Cardiac fibroblast (primary cell): ENCODE measurements at regions not wholly inside any gene's neighbourhood (a gene's known extent, or its start where the extent isn't known, plus 50 kb on each side); places are given as distances from the start of the nearest gene placed in this dataset.
A peak's percentile ranks its signal among the peaks of the same experiment; 100 is the strongest.

ENCODE experiments used
- DNase-seq, 2 donors: peaks; one replicate each; pipeline versions ENCODE4 v3.0.0 to v3.0.0-alpha.2; 2010; ENCODE audit warnings: low read depth in 2 of 2
- H3K4me3 ChIP-seq, 2 donors: replicated peaks in 1 of 2; 1 replicate in 1 of 2; 2 replicates in 1 of 2; pipeline ENCODE4 v1.5.1; 2011; ENCODE audit warnings: low read depth in 2 of 2, low read length in 2 of 2, mild to moderate bottlenecking in 2 of 2, moderate library complexity in 1 of 2
- CTCF ChIP-seq: IDR thresholded peaks from one replicate; pipeline ENCODE4 v1.5.1; 2011; ENCODE audit warnings: low read depth, mild to moderate bottlenecking, low read length, inconsistent platforms

DNA sequence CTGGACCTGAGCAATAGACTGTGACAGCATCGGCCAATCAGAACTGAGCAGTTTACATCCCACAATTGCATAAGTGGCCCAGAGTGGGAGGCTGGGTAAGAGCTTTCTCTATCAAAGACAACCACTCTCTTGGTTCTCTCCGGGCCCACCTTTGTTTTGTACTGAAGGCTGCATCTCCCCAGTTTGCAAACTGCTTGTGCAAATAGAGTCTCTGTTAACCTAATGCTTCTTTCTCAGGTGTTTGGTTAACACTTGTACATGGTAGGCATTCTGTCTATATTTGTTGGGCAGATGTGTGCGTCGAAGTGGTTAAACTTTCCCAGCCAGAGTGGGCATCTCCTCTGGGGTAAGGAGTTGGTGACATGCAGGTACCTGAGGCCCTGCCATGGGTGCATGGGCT lies 177.1 kb downstream of the CDH26 start:
- no peak for TF ChIP-seq CTCF
- DNase-seq, result no peak
- H3K4me3 ChIP-seq, result no peak overlapping the region

- no peak for TF ChIP-seq CTCF
Observed at GRCh38 chr20:60136645-60137401, 178.6 kb downstream of the CDH26 start.

DNA sequence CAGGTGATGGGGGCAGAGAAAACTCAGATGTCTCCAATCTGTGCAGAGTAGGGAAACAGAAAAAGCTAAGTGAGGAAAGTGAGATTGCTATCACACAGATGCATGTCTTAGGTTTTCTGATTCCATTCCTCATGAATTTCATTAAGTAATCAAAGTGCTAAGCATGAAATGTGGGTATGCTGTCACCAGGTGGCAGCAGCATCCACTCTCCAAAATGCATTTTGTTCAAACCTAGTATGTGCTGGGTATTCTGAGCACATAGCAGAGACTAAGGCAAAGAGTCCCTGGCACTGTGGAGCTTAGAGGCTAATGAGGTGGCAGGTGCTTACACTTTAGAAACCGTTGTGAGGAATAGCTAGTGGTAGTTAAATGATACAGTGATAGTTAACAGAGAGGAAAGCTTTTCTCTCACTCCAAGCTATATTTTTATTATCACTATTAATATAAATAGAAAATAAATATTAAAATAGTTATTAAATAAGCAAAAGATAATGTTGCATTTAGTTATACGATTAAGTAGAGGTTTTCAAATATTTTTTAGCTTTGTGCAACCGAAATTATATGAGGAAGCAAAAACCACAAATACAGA lies 179.5 kb downstream of the CDH26 start:
- TF ChIP-seq CTCF, result peak; percentile 42
- DNase-seq, result peak in 1 of 2 donors; percentile 46
- H3K4me3 ChIP-seq, result peak overlapping the region in 1 of 2 donors; percentile 51

More at GRCh38 chr20:60136645-60137401, 178.6 kb downstream of the CDH26 start:
- DNase-seq, result no peak
- H3K4me3 ChIP-seq, result no peak overlapping the region

GRCh38 chr20:60138256-60139220 lies 180.3 kb downstream of the CDH26 start:
- H3K4me3 ChIP-seq, result peak overlapping the region in 1 of 2 donors; percentile 51

GRCh38 chr20:60139663-60140446 lies 181.6 kb downstream of the CDH26 start:
- DNase-seq, result peak in 1 of 2 donors; percentile 43
- no peak overlapping the region for H3K4me3 ChIP-seq
- TF ChIP-seq CTCF, result no peak

More at GRCh38 chr20:60138256-60139220, 180.3 kb downstream of the CDH26 start:
- TF ChIP-seq CTCF, result no peak
- DNase-seq, result peak in 1 of 2 donors; percentile 53

DNA sequence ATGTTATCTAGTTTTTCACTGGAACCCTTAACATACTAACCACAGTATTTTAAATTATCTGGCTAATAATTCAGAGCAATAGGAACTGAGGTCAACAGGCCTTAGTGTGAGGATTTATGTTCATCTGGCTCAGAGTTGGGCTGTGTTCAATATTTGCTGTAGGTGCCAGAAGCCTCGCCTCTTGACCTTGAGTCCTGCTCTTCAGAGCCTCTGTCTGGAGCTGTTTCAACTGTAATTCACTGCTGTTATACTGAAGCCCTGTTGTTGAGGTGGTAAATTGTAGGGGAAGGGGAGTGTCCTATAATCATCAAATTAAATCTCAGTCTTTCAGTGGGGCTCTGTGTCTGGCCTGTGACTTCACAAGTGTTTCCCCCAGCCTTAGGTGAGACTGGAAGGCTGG lies 184.4 kb downstream of the CDH26 start:
- TF ChIP-seq CTCF, result no peak
- H3K4me3 ChIP-seq, result no peak overlapping the region
- DNase-seq, result no peak
